HepG2 (cell line): ENCODE measurements at regions not wholly inside any gene's neighbourhood (a gene's known extent, or its start where the extent isn't known, plus 50 kb on each side); places are given as distances from the start of the nearest gene placed in this dataset.

Experiments
- AGO2 ChIP-seq: fragments of 200-400 bp; formaldehyde crosslinking; optimal IDR thresholded peaks from 2 replicates; pipeline ENCODE3; 2017; ENCODE audit warnings: mild to moderate bottlenecking, low read depth, low read length, moderate library complexity
- CTCF ChIP-seq: sonication (generic); formaldehyde crosslinking; IDR thresholded peaks from 2 replicates; pipeline ENCODE4 v1.5.0; 2020; ENCODE audit warnings: mild to moderate bottlenecking, missing genetic modification reagents, moderate library complexity
- FOXJ3 ChIP-seq: sonication (generic); formaldehyde crosslinking; IDR thresholded peaks from 2 replicates; pipeline ENCODE4 v1.4.0; 2020; ENCODE audit warnings: missing genetic modification reagents, mild to moderate bottlenecking, borderline replicate concordance
- HDAC2 ChIP-seq: sonication (generic); formaldehyde crosslinking; IDR thresholded peaks from 2 replicates; pipeline ENCODE4 v1.4.0; 2020; ENCODE audit warnings: missing genetic modification reagents
- KDM5A ChIP-seq: fragments of 200-600 bp; sonication (generic); IDR thresholded peaks from 2 replicates; pipeline ENCODE4 v1.7.0; 2018; ENCODE audit warnings: antibody characterized with exemption, mild to moderate bottlenecking, low read length, borderline replicate concordance
- NR2F1 ChIP-seq, 2 experiments: fragments of 450-650 bp in 1 of 2; formaldehyde crosslinking in 1 of 2; IDR thresholded peaks; 2 replicates each; pipeline versions ENCODE4 v1.5.0 to v1.6.1; 2016 to 2020; ENCODE audit warnings: mild to moderate bottlenecking in 1 of 2, missing compliant biosample characterization in 1 of 2, missing genetic modification reagents in 1 of 2, moderate library complexity in 1 of 2
- SRSF9 ChIP-seq: fragments of 200-400 bp; formaldehyde crosslinking; IDR thresholded peaks from 2 replicates; pipeline ENCODE4 v1.6.1; 2018; ENCODE audit warnings: borderline replicate concordance, mild to moderate bottlenecking, low read depth, low read length; ENCODE audit not compliant: insufficient read depth, poor library complexity, severe bottlenecking
- ZNF709 ChIP-seq: sonication (generic); formaldehyde crosslinking; IDR thresholded peaks from 2 replicates; pipeline ENCODE4 v1.5.0; 2020; ENCODE audit warnings: mild to moderate bottlenecking, missing genetic modification reagents

GRCh38 chr6:12367412-12367811 lies 77.3 kb downstream of the EDN1 start:
- TF ChIP-seq CTCF (CRISPR knock-in tag) (no peak), ZNF709 (no peak), AGO2 (no peak), FOXJ3 (CRISPR knock-in tag) (no peak), NR2F1 (CRISPR knock-in tag; IDR thresholded peaks at IDR 0.05) (no peak), KDM5A (no peak), HDAC2 (CRISPR knock-in tag) (no peak), SRSF9 (no peak)
